ENCODE measurements at regions not wholly inside any gene's neighbourhood (a gene's known extent, or its start where the extent isn't known, plus 50 kb on each side); places are given as distances from the start of the nearest gene placed in this dataset.
"Not testable (repeated sequence)": the region's sequence is repeated elsewhere in the genome, so short reads cannot be mapped to it uniquely, and the experiment has no call there.

DNA sequence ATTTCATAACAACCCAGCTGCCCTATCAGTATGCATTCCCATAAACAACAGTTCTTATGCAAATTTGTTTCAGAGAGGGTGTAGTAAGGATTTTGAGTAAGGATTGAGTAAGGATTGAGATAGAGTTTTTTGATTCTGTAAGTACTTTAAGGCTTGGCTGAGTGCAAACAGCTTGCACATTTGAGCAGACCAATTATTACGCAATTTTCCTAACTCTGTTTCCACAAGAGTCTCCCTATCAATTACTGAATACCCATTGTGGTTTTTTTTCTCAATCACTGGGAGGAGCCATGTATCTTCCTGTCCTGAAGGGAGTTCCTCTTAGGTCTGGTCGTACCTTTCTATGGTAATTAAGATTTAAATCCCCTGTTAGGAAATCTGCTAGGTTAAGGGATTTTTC, 105.0 kb upstream of the AADAT start:
- not testable (repeated sequence) for TF ChIP-seq POLR2A, CTCF (IDR thresholded peaks at IDR 0.05)

All from esophagus squamous epithelium (tissue), 4 donors.